Esophagus squamous epithelium (tissue), 5 donors: ENCODE measurements at regions not wholly inside any gene's neighbourhood (a gene's known extent, or its start where the extent isn't known, plus 50 kb on each side); places are given as distances from the start of the nearest gene placed in this dataset.

Experiments used
- DNase-seq: peaks from one replicate; lab custom pipeline; 2025; lab: John Stamatoyannopoulos, UW
- H3K27ac ChIP-seq, 4 donors: fragments of 200-600 bp; sonication (generic); one replicate each; pipeline ENCODE4 v1.5.1; 2016 to 2019; ENCODE audit warnings: mild to moderate bottlenecking in 1 of 4
- H3K27me3 ChIP-seq, 4 donors: fragments of 200-600 bp; sonication (generic); 1 replicate in 3 of 4; 2 replicates in 1 of 4; pipeline versions ENCODE4 v1.5.1 to v1.6.0; 2017 to 2021; ENCODE audit warnings: antibody characterized with exemption in 1 of 4
- H3K36me3 ChIP-seq, 3 donors: fragments of 200-600 bp; sonication (generic); one replicate each; pipeline ENCODE4 v1.5.1; 2016 to 2019
- H3K4me1 ChIP-seq, 3 donors: fragments of 200-600 bp; sonication (generic); one replicate each; pipeline ENCODE4 v1.5.1; 2017 to 2019
- H3K4me3 ChIP-seq, 4 donors: fragments of 200-600 bp; sonication (generic); 1 replicate in 3 of 4; 2 replicates in 1 of 4; pipeline ENCODE4 v1.5.1; 2016 to 2019; ENCODE audit warnings: mild to moderate bottlenecking in 2 of 4, moderate library complexity in 1 of 4
- H3K9me3 ChIP-seq, 3 donors: fragments of 200-600 bp; sonication (generic); one replicate each; pipeline ENCODE4 v1.5.1; 2016 to 2019
- CTCF ChIP-seq, 6 experiments: fragments of 450-650 bp in 4 of 6; fragments of 200-600 bp in 2 of 6; sonication (generic) in 2 of 6; IDR thresholded peaks; one replicate each; pipeline ENCODE4 v1.5.1; 2016 to 2019; ENCODE audit warnings: antibody characterized with exemption in 6 of 6, mild to moderate bottlenecking in 4 of 6, moderate library complexity in 4 of 6
- POLR2A ChIP-seq, 4 donors: fragments of 450-650 bp; IDR thresholded peaks; one replicate each; pipeline ENCODE4 v1.6.1; 2017; ENCODE audit warnings: antibody characterized with exemption in 4 of 4, mild to moderate bottlenecking in 4 of 4, moderate library complexity in 3 of 4
- WGBS, 2 donors: methylation state at CpG; one replicate each; pipeline ENCODE4 v1.1.5; 2018; 5-methylcytosine and 5-hydroxymethylcytosine counted together
- intact Hi-C: fragments of 100-400 bp; cut with DNase I; formaldehyde crosslinking; loops from one replicate; pipeline ENCODE4 v1.15.0; 2022
- donor health status: DM: yes; HTN: yes; CAD: no.

GRCh38 chr1:71157151-71157550, 76.3 kb upstream of the ZRANB2 start:
- no peak overlapping the region for H3K4me3 ChIP-seq
- no peak for TF ChIP-seq CTCF (IDR thresholded peaks at IDR 0.05)
- TF ChIP-seq POLR2A (IDR thresholded peaks at IDR 0.05) = no peak
- H3K4me1 ChIP-seq = no peaks in the 10 kb centered on the region
- H3K9me3 ChIP-seq = no peaks in the 10 kb centered on the region
- intact Hi-C loops = no loop called here
- H3K36me3 ChIP-seq = no peaks in the 10 kb centered on the region
- DNase-seq = no peak
- H3K27ac ChIP-seq = no peak overlapping the region
- no peaks in the 10 kb centered on the region for H3K27me3 ChIP-seq
- 52 to 57% methylated on average over 5 of the region's 5 CpGs for WGBS, 2 donors

- Histone ChIP-seq H3K9me3 (no peaks in the 10 kb centered on the region), H3K27me3 (no peaks in the 10 kb centered on the region), H3K4me3 (no peak overlapping the region), H3K36me3 (no peaks in the 10 kb centered on the region), H3K27ac (no peak overlapping the region), H3K4me1 (no peaks in the 10 kb centered on the region)
- WGBS, 2 donors = 22 to 24% methylated on average over 2 of the region's 2 CpGs
- intact Hi-C loops = no loop called here
- DNase-seq = no peak
- TF ChIP-seq CTCF (IDR thresholded peaks at IDR 0.05) (no peak), POLR2A (IDR thresholded peaks at IDR 0.05) (no peak)
These were observed 75.8 kb upstream of the ZRANB2 start for GRCh38 chr1:71156590-71156989.

- WGBS, 2 donors = 91 to 100% methylated on average over 3 of the region's 3 CpGs
- no peak for TF ChIP-seq CTCF (IDR thresholded peaks at IDR 0.05)
- no peak for TF ChIP-seq POLR2A (IDR thresholded peaks at IDR 0.05)
- no peak for DNase-seq
- Histone ChIP-seq H3K27me3 (no peaks in the 10 kb centered on the region), H3K4me3 (no peak overlapping the region), H3K27ac (no peak overlapping the region), H3K9me3 (no peaks in the 10 kb centered on the region), H3K36me3 (no peaks in the 10 kb centered on the region), H3K4me1 (no peaks in the 10 kb centered on the region)
- intact Hi-C loops = no loop called here
These were observed 73.6 kb upstream of the ZRANB2 start for GRCh38 chr1:71154429-71154828.

- H3K36me3 ChIP-seq = no peaks in the 10 kb centered on the region
- 56 to 61% methylated on average over 2 of the region's 2 CpGs for WGBS, 2 donors
- intact Hi-C loops = no loop called here
- H3K27ac ChIP-seq = no peak overlapping the region
- no peak for DNase-seq
- H3K4me3 ChIP-seq = no peak overlapping the region
- no peaks in the 10 kb centered on the region for H3K4me1 ChIP-seq
- H3K27me3 ChIP-seq = no peaks in the 10 kb centered on the region
- H3K9me3 ChIP-seq = no peaks in the 10 kb centered on the region
- TF ChIP-seq POLR2A (IDR thresholded peaks at IDR 0.05) (no peak), CTCF (IDR thresholded peaks at IDR 0.05) (no peak)
These were observed 73.0 kb upstream of the ZRANB2 start for GRCh38 chr1:71153826-71154225.

GRCh38 chr1:71147637-71148360, 67.0 kb upstream of the ZRANB2 start:
- no peaks in the 10 kb centered on the region for H3K27me3 ChIP-seq
- no peak for DNase-seq
- no peaks in the 10 kb centered on the region for H3K4me1 ChIP-seq
- intact Hi-C loops = no loop called here
- WGBS, 2 donors = 54 to 55% methylated on average over 4 of the region's 4 CpGs
- H3K9me3 ChIP-seq = no peaks in the 10 kb centered on the region
- no peak overlapping the region for H3K27ac ChIP-seq
- no peak overlapping the region for H3K4me3 ChIP-seq
- TF ChIP-seq CTCF (IDR thresholded peaks at IDR 0.05) (no peak), POLR2A (IDR thresholded peaks at IDR 0.05) (no peak)
- H3K36me3 ChIP-seq = no peaks in the 10 kb centered on the region
